Calu3 (cell line): ENCODE measurements at regions not wholly inside any gene's neighbourhood (a gene's known extent, or its start where the extent isn't known, plus 50 kb on each side); places are given as distances from the start of the nearest gene placed in this dataset.

Source experiments
- BruUV-seq: library from RNA; stranded (reverse); fragments of 400-500 nt; replicated peaks from 2 replicates; lab custom pipeline; 2021; lab: Mats Ljungman, UMichigan
- CTCF ChIA-PET: fragments of 300-600 bp; sonication (Branson Sonifier 250); formaldehyde crosslinking; loops from one replicate; lab custom pipeline; 2022; ENCODE audit warnings: antibody characterized with exemption; lab: Charles Lee
- DNase-seq: peaks from one replicate; pipeline ENCODE4 v3.0.0; 2022
- H3K27ac Mint-ChIP-seq: one replicate; pipeline ENCODE4 v1.8.0; 2022; ENCODE audit warnings: mixed read lengths; ENCODE audit not compliant: unreplicated experiment
- H3K27me3 Mint-ChIP-seq: one replicate; pipeline ENCODE4 v1.8.0; 2022; ENCODE audit warnings: mixed read lengths; ENCODE audit not compliant: unreplicated experiment
- H3K36me3 Mint-ChIP-seq: one replicate; pipeline ENCODE4 v1.8.0; 2022; ENCODE audit warnings: mild to moderate bottlenecking, moderate library complexity, mixed read lengths; ENCODE audit not compliant: insufficient read depth, unreplicated experiment
- H3K4me1 Mint-ChIP-seq: one replicate; pipeline ENCODE4 v1.8.0; 2022; ENCODE audit warnings: mild to moderate bottlenecking, low read depth, mixed read lengths; ENCODE audit not compliant: unreplicated experiment
- H3K4me3 Mint-ChIP-seq: one replicate; pipeline ENCODE4 v1.8.0; 2022; ENCODE audit warnings: mild to moderate bottlenecking, low read depth, moderate library complexity, mixed read lengths; ENCODE audit not compliant: unreplicated experiment
- H3K9me3 Mint-ChIP-seq: one replicate; pipeline ENCODE4 v1.8.0; 2022; ENCODE audit warnings: low read depth, mixed read lengths; ENCODE audit not compliant: unreplicated experiment
- intact Hi-C: fragments of 100-400 bp; cut with micrococcal nuclease; formaldehyde crosslinking; loops from one replicate; pipeline ENCODE4 v1.10.0; 2022; ENCODE audit not compliant: unreplicated experiment
- TF ChIP-seq, protein P1 (sequence below): fragments of 200-600 bp; IDR thresholded peaks from one replicate; pipeline ENCODE4 v1.8.0; 2022; ENCODE audit warnings: antibody characterized with exemption; ENCODE audit not compliant: unreplicated experiment

DNA sequence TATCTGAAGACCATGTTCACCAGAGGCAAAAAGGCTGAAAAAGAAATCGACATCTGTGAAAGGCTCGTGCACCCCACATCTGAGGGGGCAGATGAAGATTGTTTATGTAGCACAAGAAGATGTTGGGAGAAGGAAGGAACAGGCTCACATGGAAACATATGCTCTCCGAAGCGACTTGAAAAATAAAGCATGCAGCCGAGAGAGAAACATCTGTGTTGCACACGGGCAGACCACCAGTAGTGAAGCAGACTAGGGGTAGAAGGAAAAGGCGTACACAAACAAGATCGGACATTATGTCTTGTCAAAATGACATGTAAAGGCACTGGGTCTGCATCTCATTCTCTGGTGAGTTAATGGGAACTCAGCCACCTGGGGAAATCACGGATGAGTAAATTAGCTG lies 356.5 kb downstream of the ZIC4 start:
- H3K9me3 Mint-ChIP-seq, result peaks cover 11% of the 10 kb centered on the region
- no peaks in the 10 kb centered on the region for H3K4me1 Mint-ChIP-seq
- H3K4me3 Mint-ChIP-seq, result no peak overlapping the region
- CTCF ChIA-PET, result no interaction called here
- TF ChIP-seq, protein P1, sequence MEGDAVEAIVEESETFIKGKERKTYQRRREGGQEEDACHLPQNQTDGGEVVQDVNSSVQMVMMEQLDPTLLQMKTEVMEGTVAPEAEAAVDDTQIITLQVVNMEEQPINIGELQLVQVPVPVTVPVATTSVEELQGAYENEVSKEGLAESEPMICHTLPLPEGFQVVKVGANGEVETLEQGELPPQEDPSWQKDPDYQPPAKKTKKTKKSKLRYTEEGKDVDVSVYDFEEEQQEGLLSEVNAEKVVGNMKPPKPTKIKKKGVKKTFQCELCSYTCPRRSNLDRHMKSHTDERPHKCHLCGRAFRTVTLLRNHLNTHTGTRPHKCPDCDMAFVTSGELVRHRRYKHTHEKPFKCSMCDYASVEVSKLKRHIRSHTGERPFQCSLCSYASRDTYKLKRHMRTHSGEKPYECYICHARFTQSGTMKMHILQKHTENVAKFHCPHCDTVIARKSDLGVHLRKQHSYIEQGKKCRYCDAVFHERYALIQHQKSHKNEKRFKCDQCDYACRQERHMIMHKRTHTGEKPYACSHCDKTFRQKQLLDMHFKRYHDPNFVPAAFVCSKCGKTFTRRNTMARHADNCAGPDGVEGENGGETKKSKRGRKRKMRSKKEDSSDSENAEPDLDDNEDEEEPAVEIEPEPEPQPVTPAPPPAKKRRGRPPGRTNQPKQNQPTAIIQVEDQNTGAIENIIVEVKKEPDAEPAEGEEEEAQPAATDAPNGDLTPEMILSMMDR, result no peak
- no TSS peak for BruUV-seq
- H3K27ac Mint-ChIP-seq, result no peak overlapping the region
- no peaks in the 10 kb centered on the region for H3K36me3 Mint-ChIP-seq
- no peaks in the 10 kb centered on the region for H3K27me3 Mint-ChIP-seq
- DNase-seq, result no peak
- intact Hi-C loops, result no loop called here

DNA sequence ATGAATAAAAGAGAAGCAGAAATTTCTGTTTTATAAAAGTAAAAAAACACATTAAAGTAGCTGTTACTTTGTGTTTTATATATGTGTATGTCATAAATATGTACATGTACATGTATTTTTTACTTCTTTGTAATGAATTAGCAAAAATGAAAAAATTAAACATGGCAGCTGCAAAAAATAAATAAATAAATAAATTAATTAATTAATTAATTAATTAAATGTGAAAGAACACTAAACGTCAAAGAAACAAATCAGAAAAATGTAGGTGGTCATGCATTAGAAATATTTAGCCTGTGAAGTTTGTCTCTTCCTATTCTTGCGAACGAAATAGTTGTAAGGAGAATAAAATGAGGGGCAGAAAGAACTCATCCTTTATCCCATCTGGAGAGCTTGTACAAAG lies 357.0 kb downstream of the ZIC4 start:
- no peaks in the 10 kb centered on the region for H3K4me1 Mint-ChIP-seq
- TF ChIP-seq, protein P1, result no peak
- BruUV-seq, result no TSS peak
- H3K4me3 Mint-ChIP-seq, result no peak overlapping the region
- H3K27ac Mint-ChIP-seq, result no peak overlapping the region
- peaks cover 11% of the 10 kb centered on the region for H3K9me3 Mint-ChIP-seq
- H3K36me3 Mint-ChIP-seq, result no peaks in the 10 kb centered on the region
- no peaks in the 10 kb centered on the region for H3K27me3 Mint-ChIP-seq
- intact Hi-C loops, result no loop called here
- no peak for DNase-seq
- CTCF ChIA-PET, result no interaction called here

DNA sequence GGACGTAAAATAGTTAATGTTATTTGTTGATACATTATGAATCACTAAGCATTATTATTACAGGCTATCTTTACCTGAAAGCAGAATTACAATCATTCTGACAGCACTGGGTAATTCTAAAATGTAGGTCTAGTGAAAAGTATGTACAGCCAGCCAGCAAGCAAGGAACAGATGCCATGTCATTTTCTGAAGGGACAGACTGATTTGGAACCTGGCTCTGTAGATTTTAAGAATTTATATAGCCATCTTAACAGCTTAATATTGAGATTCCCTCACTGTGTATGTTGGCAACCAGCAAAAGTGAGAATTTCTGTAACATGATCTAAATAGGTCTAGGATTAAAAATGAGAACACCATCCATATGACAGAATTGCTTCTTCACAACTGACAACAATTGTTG lies 359.4 kb downstream of the ZIC4 start:
- CTCF ChIA-PET, result no interaction called here
- BruUV-seq, result no TSS peak
- no peak overlapping the region for H3K27ac Mint-ChIP-seq
- no peaks in the 10 kb centered on the region for H3K4me1 Mint-ChIP-seq
- H3K27me3 Mint-ChIP-seq, result no peaks in the 10 kb centered on the region
- TF ChIP-seq, protein P1, result no peak
- DNase-seq, result no peak
- intact Hi-C loops, result no loop called here
- H3K4me3 Mint-ChIP-seq, result no peak overlapping the region
- H3K36me3 Mint-ChIP-seq, result no peaks in the 10 kb centered on the region
- H3K9me3 Mint-ChIP-seq, result peaks cover 11% of the 10 kb centered on the region

DNA sequence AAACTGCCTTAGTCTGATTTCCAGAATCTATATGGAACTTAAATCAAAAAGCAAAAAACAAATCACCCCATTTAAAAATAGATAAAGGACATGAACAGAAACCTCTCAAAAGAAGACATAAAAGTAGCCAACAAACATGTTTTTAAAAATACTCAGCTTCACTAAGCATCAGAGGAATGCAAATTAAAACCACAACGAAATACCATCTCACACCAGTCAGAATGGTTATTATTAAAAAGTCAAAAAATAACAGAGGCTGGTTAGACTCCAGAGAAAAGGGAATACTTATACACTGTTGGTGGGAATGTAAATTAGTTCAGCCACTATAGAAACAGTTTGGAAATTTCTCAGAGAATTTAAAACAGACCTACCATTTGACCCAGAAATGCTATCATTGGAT lies 367.9 kb downstream of the ZIC4 start:
- intact Hi-C loops, result no loop called here
- Mint-ChIP-seq H3K9me3 (peaks cover 8% of the 10 kb centered on the region), H3K4me3 (no peak overlapping the region)

More for the DNA sequence above, 367.9 kb downstream of the ZIC4 start:
- no peak for DNase-seq
- Mint-ChIP-seq H3K4me1 (no peaks in the 10 kb centered on the region), H3K27me3 (no peaks in the 10 kb centered on the region), H3K27ac (no peak overlapping the region), H3K36me3 (no peaks in the 10 kb centered on the region)
- CTCF ChIA-PET, result no interaction called here
- no TSS peak for BruUV-seq
- TF ChIP-seq, protein P1, result no peak
